Muscle layer of colon (tissue), 2 donors: ENCODE measurements at regions not wholly inside any gene's neighbourhood (a gene's known extent, or its start where the extent isn't known, plus 50 kb on each side); places are given as distances from the start of the nearest gene placed in this dataset.
"Not testable (repeated sequence)": the region's sequence is repeated elsewhere in the genome, so short reads cannot be mapped to it uniquely, and the experiment has no call there.

Source experiments
- H3K27ac ChIP-seq: one replicate; pipeline ENCODE4 v1.7.0; 2013; ENCODE audit warnings: low read depth, mild to moderate bottlenecking, low read length, moderate library complexity
- H3K27me3 ChIP-seq, 2 donors: one replicate each; pipeline ENCODE4 v1.7.0; 2013; ENCODE audit warnings: low read length in 2 of 2, mild to moderate bottlenecking in 2 of 2; ENCODE audit not compliant: insufficient read depth in 2 of 2, control insufficient read depth in 1 of 2
- H3K36me3 ChIP-seq: one replicate; pipeline ENCODE4 v1.7.0; 2013; ENCODE audit warnings: mild to moderate bottlenecking, low read length; ENCODE audit not compliant: insufficient read depth
- H3K4me1 ChIP-seq: one replicate; pipeline ENCODE4 v1.7.0; 2013; ENCODE audit warnings: mild to moderate bottlenecking, low read length; ENCODE audit not compliant: insufficient read depth
- H3K4me3 ChIP-seq, 2 donors: one replicate each; pipeline ENCODE4 v1.7.0; 2013; ENCODE audit warnings: low read length in 2 of 2, low read depth in 1 of 2, mild to moderate bottlenecking in 1 of 2, moderate library complexity in 1 of 2
- H3K9ac ChIP-seq: one replicate; pipeline ENCODE4 v1.7.0; 2013; ENCODE audit warnings: low read length
- H3K9me3 ChIP-seq: one replicate; pipeline ENCODE4 v1.7.0; 2013; ENCODE audit warnings: mild to moderate bottlenecking, low read length
- donor health status: abdominal sarcoma.
- donor health status: Adenocarcinoma of cecum.

- peak overlapping the region; percentile 14 for H3K27ac ChIP-seq
- H3K4me1 ChIP-seq: no peaks in the 10 kb centered on the region
These were observed 189.8 kb downstream of the C9orf50 start for GRCh38 chr9:129430940-129431643.

GRCh38 chr9:129428864-129429577 is 191.9 kb downstream of the C9orf50 start:
- Histone ChIP-seq H3K4me1 (no peaks in the 10 kb centered on the region), H3K9ac (no peak overlapping the region), H3K36me3 (no peaks in the 10 kb centered on the region), H3K27me3 (no peaks in the 10 kb centered on the region), H3K4me3 (no peak overlapping the region), H3K27ac (no peak overlapping the region), H3K9me3 (no peaks in the 10 kb centered on the region)

More at GRCh38 chr9:129430940-129431643, 189.8 kb downstream of the C9orf50 start:
- no peak overlapping the region for H3K9ac ChIP-seq
- no peaks in the 10 kb centered on the region for H3K9me3 ChIP-seq
- no peaks in the 10 kb centered on the region for H3K27me3 ChIP-seq
- no peaks in the 10 kb centered on the region for H3K36me3 ChIP-seq
- H3K4me3 ChIP-seq: no peak overlapping the region

- Histone ChIP-seq H3K9me3 (no peaks in the 10 kb centered on the region), H3K27me3 (no peaks in the 10 kb centered on the region), H3K4me3 (no peak overlapping the region), H3K4me1 (no peaks in the 10 kb centered on the region), H3K27ac (no peak overlapping the region), H3K9ac (no peak overlapping the region), H3K36me3 (no peaks in the 10 kb centered on the region)
These were observed 193.8 kb downstream of the C9orf50 start for GRCh38 chr9:129427149-129427548.

- H3K36me3 ChIP-seq, H3K9ac ChIP-seq, H3K4me3 ChIP-seq, H3K27me3 ChIP-seq, H3K9me3 ChIP-seq, H3K27ac ChIP-seq, H3K4me1 ChIP-seq: not testable (repeated sequence)
These were observed 197.1 kb downstream of the C9orf50 start for GRCh38 chr9:129423755-129424154.

- Histone ChIP-seq H3K27me3 (no peaks in the 10 kb centered on the region), H3K9ac (no peak overlapping the region), H3K4me3 (no peak overlapping the region), H3K9me3 (no peaks in the 10 kb centered on the region), H3K36me3 (no peaks in the 10 kb centered on the region), H3K4me1 (no peaks in the 10 kb centered on the region), H3K27ac (no peak overlapping the region)
These were observed 197.7 kb downstream of the C9orf50 start for GRCh38 chr9:129423216-129423615.

GRCh38 chr9:129422843-129423192 is 198.1 kb downstream of the C9orf50 start:
- Histone ChIP-seq H3K36me3 (no peaks in the 10 kb centered on the region), H3K9me3 (no peaks in the 10 kb centered on the region), H3K4me3 (no peak overlapping the region), H3K27me3 (no peaks in the 10 kb centered on the region), H3K9ac (no peak overlapping the region), H3K27ac (no peak overlapping the region), H3K4me1 (no peaks in the 10 kb centered on the region)

- Histone ChIP-seq H3K9me3 (no peaks in the 10 kb centered on the region), H3K27me3 (no peaks in the 10 kb centered on the region), H3K36me3 (no peaks in the 10 kb centered on the region), H3K4me3 (no peak overlapping the region), H3K9ac (no peak overlapping the region), H3K27ac (no peak overlapping the region), H3K4me1 (no peaks in the 10 kb centered on the region)
These were observed 198.7 kb downstream of the C9orf50 start for GRCh38 chr9:129422032-129422842.

GRCh38 chr9:129421371-129421770 is 199.5 kb downstream of the C9orf50 start:
- no peak overlapping the region for H3K9ac ChIP-seq

GRCh38 chr9:129420721-129421120 is 200.2 kb downstream of the C9orf50 start:
- Histone ChIP-seq H3K9ac (no peak overlapping the region), H3K9me3 (no peaks in the 10 kb centered on the region), H3K27ac (no peak overlapping the region), H3K27me3 (no peaks in the 10 kb centered on the region), H3K4me3 (no peak overlapping the region), H3K36me3 (no peaks in the 10 kb centered on the region), H3K4me1 (no peaks in the 10 kb centered on the region)

More at GRCh38 chr9:129421371-129421770, 199.5 kb downstream of the C9orf50 start:
- H3K36me3 ChIP-seq: no peaks in the 10 kb centered on the region
- no peaks in the 10 kb centered on the region for H3K4me1 ChIP-seq
- no peak overlapping the region for H3K4me3 ChIP-seq
- H3K27me3 ChIP-seq: no peaks in the 10 kb centered on the region
- no peak overlapping the region for H3K27ac ChIP-seq
- no peaks in the 10 kb centered on the region for H3K9me3 ChIP-seq

- Histone ChIP-seq H3K36me3 (no peaks in the 10 kb centered on the region), H3K9ac (no peak overlapping the region), H3K27ac (no peak overlapping the region), H3K4me3 (no peak overlapping the region), H3K4me1 (peaks cover 7% of the 10 kb centered on the region), H3K27me3 (no peaks in the 10 kb centered on the region), H3K9me3 (no peaks in the 10 kb centered on the region)
These were observed 201.5 kb downstream of the C9orf50 start for GRCh38 chr9:129419382-129419899.

- Histone ChIP-seq H3K36me3 (no peaks in the 10 kb centered on the region), H3K4me3 (no peak overlapping the region), H3K27me3 (no peaks in the 10 kb centered on the region), H3K9ac (no peak overlapping the region), H3K27ac (no peak overlapping the region), H3K9me3 (no peaks in the 10 kb centered on the region), H3K4me1 (peaks cover 12% of the 10 kb centered on the region)
These were observed 202.4 kb downstream of the C9orf50 start for GRCh38 chr9:129418451-129418850.
